Activated CD4-positive, alpha-beta T cell treated with anti-CD3 and anti-CD28 coated beads, Interleukin-2, amount 50 U/mL, for 48 hours (primary cell): ENCODE measurements at regions not wholly inside any gene's neighbourhood (a gene's known extent, or its start where the extent isn't known, plus 50 kb on each side); places are given as distances from the start of the nearest gene placed in this dataset.

Experiments
- DNase-seq, 2 experiments: peaks; one replicate each; pipeline ENCODE4 v3.0.0-alpha.2; 2020

GRCh38 chr2:12795851-12796250 is 79.1 kb downstream of the TRIB2 start:
- DNase-seq: no peak

GRCh38 chr2:12796657-12797056 is 79.9 kb downstream of the TRIB2 start:
- no peak for DNase-seq

GRCh38 chr2:12797815-12798214 is 81.1 kb downstream of the TRIB2 start:
- no peak for DNase-seq

- no peak for DNase-seq
These were observed 86.9 kb downstream of the TRIB2 start for GRCh38 chr2:12803607-12804006.

GRCh38 chr2:12804091-12804856 is 87.5 kb downstream of the TRIB2 start:
- no peak for DNase-seq

- DNase-seq: no peak
These were observed 88.3 kb downstream of the TRIB2 start for GRCh38 chr2:12805033-12805432.

GRCh38 chr2:12806549-12807242 is 90.0 kb downstream of the TRIB2 start:
- no peak for DNase-seq

GRCh38 chr2:12807907-12808810 is 91.4 kb downstream of the TRIB2 start:
- no peak for DNase-seq

GRCh38 chr2:12809526-12809925 is 92.8 kb downstream of the TRIB2 start:
- DNase-seq: no peak

GRCh38 chr2:12811916-12812315 is 95.2 kb downstream of the TRIB2 start:
- no peak for DNase-seq

- DNase-seq: no peak
These were observed 96.4 kb downstream of the TRIB2 start for GRCh38 chr2:12813166-12813565.

- no peak for DNase-seq
These were observed 99.9 kb downstream of the TRIB2 start for GRCh38 chr2:12816379-12817306.

- DNase-seq: no peak
These were observed 101.1 kb downstream of the TRIB2 start for GRCh38 chr2:12817870-12818269.

GRCh38 chr2:12818416-12819102 is 101.8 kb downstream of the TRIB2 start:
- no peak for DNase-seq

- no peak for DNase-seq
These were observed 102.4 kb downstream of the TRIB2 start for GRCh38 chr2:12819103-12819475.

- no peak for DNase-seq
These were observed 103.0 kb downstream of the TRIB2 start for GRCh38 chr2:12819721-12820120.

- DNase-seq: peak in 1 of 2 experiments; percentile 10
These were observed 104.9 kb downstream of the TRIB2 start for GRCh38 chr2:12821656-12822055.

GRCh38 chr2:12824351-12824777 is 107.6 kb downstream of the TRIB2 start:
- DNase-seq: no peak

- DNase-seq: no peak
These were observed 108.1 kb downstream of the TRIB2 start for GRCh38 chr2:12824778-12825379.

- DNase-seq: no peak
These were observed 110.0 kb downstream of the TRIB2 start for GRCh38 chr2:12826781-12827180.

GRCh38 chr2:12827721-12828120 is 111.0 kb downstream of the TRIB2 start:
- no peak for DNase-seq
